ENCODE measurements at regions not wholly inside any gene's neighbourhood (a gene's known extent, or its start where the extent isn't known, plus 50 kb on each side); places are given as distances from the start of the nearest gene placed in this dataset.

GRCh38 chr4:36006226-36006625 lies 238.1 kb downstream of the ARAP2 start:
- TF ChIP-seq, protein P1, sequence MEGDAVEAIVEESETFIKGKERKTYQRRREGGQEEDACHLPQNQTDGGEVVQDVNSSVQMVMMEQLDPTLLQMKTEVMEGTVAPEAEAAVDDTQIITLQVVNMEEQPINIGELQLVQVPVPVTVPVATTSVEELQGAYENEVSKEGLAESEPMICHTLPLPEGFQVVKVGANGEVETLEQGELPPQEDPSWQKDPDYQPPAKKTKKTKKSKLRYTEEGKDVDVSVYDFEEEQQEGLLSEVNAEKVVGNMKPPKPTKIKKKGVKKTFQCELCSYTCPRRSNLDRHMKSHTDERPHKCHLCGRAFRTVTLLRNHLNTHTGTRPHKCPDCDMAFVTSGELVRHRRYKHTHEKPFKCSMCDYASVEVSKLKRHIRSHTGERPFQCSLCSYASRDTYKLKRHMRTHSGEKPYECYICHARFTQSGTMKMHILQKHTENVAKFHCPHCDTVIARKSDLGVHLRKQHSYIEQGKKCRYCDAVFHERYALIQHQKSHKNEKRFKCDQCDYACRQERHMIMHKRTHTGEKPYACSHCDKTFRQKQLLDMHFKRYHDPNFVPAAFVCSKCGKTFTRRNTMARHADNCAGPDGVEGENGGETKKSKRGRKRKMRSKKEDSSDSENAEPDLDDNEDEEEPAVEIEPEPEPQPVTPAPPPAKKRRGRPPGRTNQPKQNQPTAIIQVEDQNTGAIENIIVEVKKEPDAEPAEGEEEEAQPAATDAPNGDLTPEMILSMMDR (conservative IDR thresholded peaks at IDR 0.05; ENCODE audit: low read length) = no peak
- TF ChIP-seq EZH2phosphoT487 (IDR thresholded peaks at IDR 0.05; ENCODE audit: borderline replicate concordance) = no peak

Data from Loucy (cell line).